Neural progenitor cell (in vitro differentiated cells): ENCODE measurements at regions not wholly inside any gene's neighbourhood (a gene's known extent, or its start where the extent isn't known, plus 50 kb on each side); places are given as distances from the start of the nearest gene placed in this dataset.

ENCODE experiments used
- DNase-seq: peaks from one replicate; pipeline ENCODE4 v3.0.0-alpha.2; 2016; ENCODE audit warnings: low spot score
- H2AFZ ChIP-seq: fragments of 200-600 bp; sonication (generic); replicated peaks from 2 replicates; pipeline ENCODE4 v1.6.1; 2016; ENCODE audit warnings: antibody characterized with exemption
- H3F3A ChIP-seq: fragments of 200-600 bp; sonication (generic); 2 replicates; pipeline ENCODE4 v1.6.1; 2016; ENCODE audit warnings: antibody characterized with exemption, low read depth
- H3K27ac ChIP-seq: fragments of 200-600 bp; sonication (generic); 2 replicates; pipeline ENCODE4 v1.5.1; 2016; ENCODE audit warnings: mild to moderate bottlenecking
- H3K27me3 ChIP-seq: fragments of 200-600 bp; sonication (generic); 2 replicates; pipeline ENCODE4 v1.6.1; 2016; ENCODE audit warnings: mild to moderate bottlenecking, moderate library complexity
- H3K36me3 ChIP-seq: fragments of 200-600 bp; sonication (generic); 2 replicates; pipeline ENCODE4 v1.5.1; 2016
- H3K4me1 ChIP-seq: fragments of 200-600 bp; sonication (generic); 2 replicates; pipeline ENCODE4 v1.6.1; 2016; ENCODE audit warnings: mixed run types
- H3K4me2 ChIP-seq: fragments of 200-600 bp; sonication (generic); 2 replicates; pipeline ENCODE4 v1.6.1; 2016
- H3K4me3 ChIP-seq: fragments of 200-600 bp; sonication (generic); 2 replicates; pipeline ENCODE4 v1.5.1; 2016
- H3K79me2 ChIP-seq: fragments of 200-600 bp; sonication (generic); 2 replicates; pipeline ENCODE4 v1.6.1; 2016; ENCODE audit warnings: low read depth
- H3K9ac ChIP-seq: fragments of 200-600 bp; sonication (generic); 2 replicates; pipeline ENCODE4 v1.6.1; 2016
- H3K9me3 ChIP-seq: fragments of 200-600 bp; sonication (generic); 2 replicates; pipeline ENCODE4 v1.5.1; 2016; ENCODE audit warnings: low read depth
- H4K20me1 ChIP-seq: fragments of 200-600 bp; sonication (generic); 2 replicates; pipeline ENCODE4 v1.6.1; 2016; ENCODE audit warnings: low read depth
- H3K27ac Mint-ChIP-seq: 3 replicates; pipeline ENCODE4 v1.8.0; 2021; ENCODE audit warnings: mixed read lengths
- H3K27me3 Mint-ChIP-seq: 2 replicates; pipeline ENCODE4 v1.8.0; 2022; ENCODE audit warnings: low read depth, mild to moderate bottlenecking, inconsistent platforms, moderate library complexity, mixed read lengths; ENCODE audit not compliant: insufficient read depth
- H3K36me3 Mint-ChIP-seq: 3 replicates; pipeline ENCODE4 v1.8.0; 2021; ENCODE audit warnings: mixed read lengths
- H3K4me1 Mint-ChIP-seq: 3 replicates; pipeline ENCODE4 v1.8.0; 2021; ENCODE audit warnings: mixed read lengths
- H3K4me3 Mint-ChIP-seq: 3 replicates; pipeline ENCODE4 v1.8.0; 2021; ENCODE audit warnings: mild to moderate bottlenecking, moderate library complexity, mixed read lengths
- H3K9me3 Mint-ChIP-seq: 3 replicates; pipeline ENCODE4 v1.8.0; 2020; ENCODE audit warnings: mixed read lengths
- EZH2 ChIP-seq: fragments of 200-600 bp; sonication (generic); IDR thresholded peaks from 2 replicates; pipeline ENCODE4 v1.6.1; 2017; ENCODE audit warnings: antibody characterized with exemption, mild to moderate bottlenecking, moderate library complexity
- EZH2phosphoT487 ChIP-seq: fragments of 200-600 bp; sonication (generic); IDR thresholded peaks from 2 replicates; pipeline ENCODE4 v1.6.1; 2017; ENCODE audit warnings: antibody characterized with exemption
- TF ChIP-seq, protein P1 (sequence below): fragments of 200-600 bp; sonication (generic); IDR thresholded peaks from 2 replicates; pipeline ENCODE4 v1.5.1; 2017; ENCODE audit warnings: antibody characterized with exemption, mild to moderate bottlenecking

- no peak overlapping the region for H3K4me2 ChIP-seq
- Mint-ChIP-seq H3K27me3 (no peaks in the 10 kb centered on the region), H3K27ac (no peak overlapping the region), H3K36me3 (peaks cover 2% of the 10 kb centered on the region), H3K9me3 (peaks cover 27% of the 10 kb centered on the region), H3K4me1 (no peaks in the 10 kb centered on the region), H3K4me3 (no peak overlapping the region)
- H3K27me3 ChIP-seq: no peaks in the 10 kb centered on the region
- no peaks in the 10 kb centered on the region for H3F3A ChIP-seq
- H2AFZ ChIP-seq: no peak overlapping the region
- H3K9ac ChIP-seq: no peak overlapping the region
- no peak for DNase-seq
- no peaks in the 10 kb centered on the region for H3K4me1 ChIP-seq
- no peak overlapping the region for H3K4me3 ChIP-seq
- no peaks in the 10 kb centered on the region for H3K36me3 ChIP-seq
- H3K9me3 ChIP-seq: peaks cover 22% of the 10 kb centered on the region
- no peaks in the 10 kb centered on the region for H4K20me1 ChIP-seq
- no peak overlapping the region for H3K27ac ChIP-seq
- TF ChIP-seq EZH2phosphoT487 (no peak), EZH2 (no peak)
- TF ChIP-seq, protein P1, sequence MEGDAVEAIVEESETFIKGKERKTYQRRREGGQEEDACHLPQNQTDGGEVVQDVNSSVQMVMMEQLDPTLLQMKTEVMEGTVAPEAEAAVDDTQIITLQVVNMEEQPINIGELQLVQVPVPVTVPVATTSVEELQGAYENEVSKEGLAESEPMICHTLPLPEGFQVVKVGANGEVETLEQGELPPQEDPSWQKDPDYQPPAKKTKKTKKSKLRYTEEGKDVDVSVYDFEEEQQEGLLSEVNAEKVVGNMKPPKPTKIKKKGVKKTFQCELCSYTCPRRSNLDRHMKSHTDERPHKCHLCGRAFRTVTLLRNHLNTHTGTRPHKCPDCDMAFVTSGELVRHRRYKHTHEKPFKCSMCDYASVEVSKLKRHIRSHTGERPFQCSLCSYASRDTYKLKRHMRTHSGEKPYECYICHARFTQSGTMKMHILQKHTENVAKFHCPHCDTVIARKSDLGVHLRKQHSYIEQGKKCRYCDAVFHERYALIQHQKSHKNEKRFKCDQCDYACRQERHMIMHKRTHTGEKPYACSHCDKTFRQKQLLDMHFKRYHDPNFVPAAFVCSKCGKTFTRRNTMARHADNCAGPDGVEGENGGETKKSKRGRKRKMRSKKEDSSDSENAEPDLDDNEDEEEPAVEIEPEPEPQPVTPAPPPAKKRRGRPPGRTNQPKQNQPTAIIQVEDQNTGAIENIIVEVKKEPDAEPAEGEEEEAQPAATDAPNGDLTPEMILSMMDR: no peak
- no peaks in the 10 kb centered on the region for H3K79me2 ChIP-seq
Measured at GRCh38 chr4:71864380-71864779, 80.5 kb upstream of the GC start.

DNA sequence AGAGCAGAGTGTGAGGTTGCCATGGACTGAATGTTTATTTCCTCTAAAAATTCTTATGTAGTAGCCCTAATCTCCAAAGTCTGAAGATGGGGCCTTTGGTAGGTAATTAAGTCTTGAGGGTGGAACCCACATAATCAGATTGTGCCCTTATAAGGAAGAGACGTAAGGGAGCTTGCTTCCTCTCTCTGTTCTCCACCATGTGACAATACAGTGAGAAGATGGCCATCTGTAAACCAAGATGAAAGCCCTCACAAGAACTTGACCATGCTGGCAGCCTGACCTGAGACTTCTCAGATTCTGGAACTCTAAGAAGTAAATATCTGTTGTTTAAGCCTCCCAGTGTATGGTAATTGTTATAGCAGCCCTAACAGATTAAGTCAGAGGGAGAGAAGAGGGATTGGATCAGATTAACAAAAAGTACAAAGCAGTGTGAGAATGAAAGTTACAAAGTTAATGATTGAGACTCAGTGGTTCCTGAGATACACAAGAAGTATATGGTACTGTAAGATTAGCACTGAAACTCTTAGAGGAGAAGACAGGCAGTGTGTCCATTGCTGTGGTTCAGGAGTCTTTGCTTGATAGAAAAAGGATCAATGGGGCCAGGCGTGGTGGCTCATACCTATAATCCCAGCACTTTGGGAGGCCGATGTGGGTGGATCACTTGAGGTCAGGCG is 82.5 kb upstream of the GC start:
- no peak overlapping the region for H3K27ac ChIP-seq
- H3K4me2 ChIP-seq: no peak overlapping the region
- no peaks in the 10 kb centered on the region for H3K27me3 Mint-ChIP-seq
- H3K36me3 ChIP-seq: no peaks in the 10 kb centered on the region
- TF ChIP-seq, protein P1: no peak
- TF ChIP-seq EZH2phosphoT487 (no peak), EZH2 (no peak)
- no peaks in the 10 kb centered on the region for H3K4me1 ChIP-seq
- H3K27me3 ChIP-seq: no peaks in the 10 kb centered on the region
- H3K9me3 Mint-ChIP-seq: peaks cover 19% of the 10 kb centered on the region
- H3K9ac ChIP-seq: no peak overlapping the region
- H3K36me3 Mint-ChIP-seq: no peaks in the 10 kb centered on the region
- H3K9me3 ChIP-seq: peaks cover 12% of the 10 kb centered on the region
- no peak overlapping the region for H3K4me3 Mint-ChIP-seq
- H3K4me3 ChIP-seq: no peak overlapping the region
- no peak for DNase-seq
- no peaks in the 10 kb centered on the region for H3F3A ChIP-seq
- no peaks in the 10 kb centered on the region for H4K20me1 ChIP-seq
- no peak overlapping the region for H2AFZ ChIP-seq
- no peaks in the 10 kb centered on the region for H3K79me2 ChIP-seq
- no peak overlapping the region for H3K27ac Mint-ChIP-seq
- no peaks in the 10 kb centered on the region for H3K4me1 Mint-ChIP-seq

- H3K79me2 ChIP-seq: no peaks in the 10 kb centered on the region
- Mint-ChIP-seq H3K4me3 (no peak overlapping the region), H3K27me3 (no peaks in the 10 kb centered on the region), H3K27ac (no peak overlapping the region), H3K4me1 (peaks cover under 1% of the 10 kb centered on the region), H3K9me3 (peaks cover 14% of the 10 kb centered on the region), H3K36me3 (no peaks in the 10 kb centered on the region)
- no peaks in the 10 kb centered on the region for H3K36me3 ChIP-seq
- H4K20me1 ChIP-seq: no peaks in the 10 kb centered on the region
- TF ChIP-seq EZH2phosphoT487: no peak
- TF ChIP-seq, protein P1: no peak
- TF ChIP-seq EZH2: no peak
- H3K9ac ChIP-seq: no peak overlapping the region
- H3K27ac ChIP-seq: no peak overlapping the region
- no peaks in the 10 kb centered on the region for H3K27me3 ChIP-seq
- H3K9me3 ChIP-seq: peaks cover 5% of the 10 kb centered on the region
- H3K4me2 ChIP-seq: no peak overlapping the region
- H2AFZ ChIP-seq: no peak overlapping the region
- H3K4me1 ChIP-seq: no peaks in the 10 kb centered on the region
- no peak for DNase-seq
- no peak overlapping the region for H3K4me3 ChIP-seq
- no peaks in the 10 kb centered on the region for H3F3A ChIP-seq
Measured at GRCh38 chr4:71867598-71867997, 83.7 kb upstream of the GC start.
